Left kidney (tissue), 1 donor: ENCODE measurements at regions not wholly inside any gene's neighbourhood (a gene's known extent, or its start where the extent isn't known, plus 50 kb on each side); places are given as distances from the start of the nearest gene placed in this dataset.

Experiments
- DNase-seq: peaks from one replicate; pipeline ENCODE4 v3.0.0-alpha.2; 2013

DNA sequence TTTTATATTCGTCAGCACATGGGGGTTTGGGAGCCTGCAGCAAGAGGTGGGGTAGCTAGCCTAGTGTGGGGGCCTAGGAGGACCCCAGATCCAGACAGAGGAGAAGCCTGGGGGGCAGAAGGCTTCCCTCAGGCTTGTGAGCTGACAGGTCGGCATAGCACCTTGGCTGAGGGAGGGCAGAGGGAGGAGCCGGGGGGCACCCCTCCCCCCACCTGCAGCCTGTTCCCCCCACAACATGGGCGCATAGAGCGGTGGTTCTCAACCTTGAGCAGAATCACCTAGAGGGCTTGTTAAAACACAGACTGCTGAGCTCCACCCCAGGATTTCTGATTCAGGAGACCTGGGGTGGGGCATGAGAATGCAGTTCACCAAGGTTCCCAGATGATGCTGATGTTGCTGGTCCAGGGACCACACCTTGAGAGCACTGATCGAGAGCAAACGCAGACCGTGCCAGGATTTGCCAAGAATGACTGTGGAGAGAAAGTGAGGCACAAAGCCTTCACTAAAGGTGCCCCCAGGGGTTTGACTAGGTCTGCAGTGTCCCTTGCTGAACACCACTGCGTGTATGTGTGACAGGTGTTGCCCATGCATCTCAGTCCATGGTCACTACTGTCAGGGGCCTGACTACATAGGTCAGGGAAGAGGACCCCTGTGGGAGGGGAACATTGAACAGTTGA, 163.3 kb downstream of the MACROH2A1 start:
- DNase-seq: no peak

DNA sequence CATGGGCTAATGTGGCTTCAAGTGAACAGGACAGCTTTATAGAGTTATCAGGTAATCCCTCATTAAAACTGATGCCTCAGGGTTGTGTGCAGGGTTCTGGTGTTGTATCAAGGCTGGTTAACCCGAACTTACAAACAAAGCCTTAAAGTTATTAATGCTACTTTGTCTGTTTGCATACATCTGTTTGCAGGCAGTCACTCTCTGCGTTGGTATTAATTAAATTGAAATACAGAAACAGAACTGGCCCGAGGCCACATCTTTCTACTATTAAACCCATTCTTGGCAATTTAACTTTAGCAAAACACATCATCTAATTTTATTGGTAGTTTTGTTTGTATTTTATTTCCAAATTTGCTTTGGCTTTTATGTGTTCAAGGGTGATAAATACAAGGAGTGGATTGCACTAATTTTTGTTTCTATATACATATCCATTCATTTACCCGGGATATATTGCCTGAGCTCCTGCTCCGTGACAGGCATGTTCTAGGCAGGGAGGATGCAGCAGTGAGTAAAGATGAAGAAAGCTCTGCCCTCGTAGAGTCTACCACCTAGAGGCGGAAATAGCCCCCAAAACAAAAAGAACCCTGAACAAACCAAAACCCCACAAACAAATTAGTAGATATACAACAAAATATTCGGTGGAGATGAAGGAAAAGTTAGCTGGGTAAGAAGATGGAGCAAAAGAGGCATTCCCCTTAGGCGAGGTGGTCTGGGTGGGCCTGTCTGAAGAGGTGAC, 164.2 kb downstream of the MACROH2A1 start:
- no peak for DNase-seq

DNA sequence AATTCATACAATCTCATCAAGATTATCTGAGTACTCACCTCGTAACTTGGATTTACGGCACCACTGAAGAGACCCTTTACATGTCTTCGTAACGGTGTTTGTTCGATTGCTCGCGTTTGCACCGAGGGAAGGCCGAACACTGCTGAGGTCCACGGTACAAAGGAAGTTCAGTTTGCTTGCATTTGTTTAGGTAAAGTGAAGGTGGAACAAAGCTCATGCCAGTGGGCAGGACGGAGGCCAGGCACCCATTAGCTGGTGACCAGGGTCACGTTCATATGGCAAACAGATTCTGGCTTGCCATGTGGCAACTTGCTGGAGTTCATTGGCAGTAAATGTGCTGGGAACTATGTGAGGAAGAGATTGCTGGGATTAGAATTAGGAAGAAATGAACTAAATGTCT, 164.8 kb downstream of the MACROH2A1 start:
- DNase-seq: no peak

DNA sequence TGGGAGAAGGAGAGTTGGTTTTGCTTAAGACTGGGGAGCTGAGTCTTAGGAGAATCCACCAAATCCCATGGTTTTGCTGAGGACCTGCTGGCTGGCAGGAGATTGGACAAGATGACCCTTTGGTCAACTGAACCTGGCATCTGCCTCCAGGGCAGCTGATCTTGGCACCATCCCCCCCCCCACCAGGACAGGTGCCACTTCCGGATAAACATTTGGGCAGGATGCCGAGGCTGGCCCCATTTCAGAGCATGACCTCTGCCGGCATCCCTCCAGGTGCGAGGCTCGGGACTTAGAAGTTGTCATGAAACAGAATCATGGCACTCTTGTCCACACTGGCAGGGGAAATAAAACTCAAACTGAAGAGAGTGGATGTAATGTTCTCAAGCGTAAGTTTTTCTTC, 165.6 kb downstream of the MACROH2A1 start:
- DNase-seq: no peak

DNA sequence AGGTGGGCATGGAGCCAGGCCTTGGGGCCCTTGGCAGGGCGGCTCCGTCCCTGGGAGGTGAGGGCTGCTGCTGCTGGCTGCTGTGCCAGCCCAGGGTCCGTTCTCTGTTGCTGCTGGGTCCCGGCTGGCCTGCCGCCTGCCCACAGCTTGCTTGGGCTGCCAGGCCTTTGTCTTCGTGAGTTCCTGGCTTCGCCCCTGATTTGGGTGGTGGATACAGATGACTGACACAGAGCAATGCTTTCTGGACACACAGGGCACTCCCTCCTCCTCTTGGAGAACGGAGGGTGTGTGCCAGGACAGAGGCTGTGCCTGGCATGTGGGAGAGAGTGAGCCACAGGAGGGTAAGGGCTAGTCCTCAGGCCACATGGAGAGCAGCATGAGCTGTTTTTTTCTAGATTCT, 166.1 kb downstream of the MACROH2A1 start:
- no peak for DNase-seq

DNA sequence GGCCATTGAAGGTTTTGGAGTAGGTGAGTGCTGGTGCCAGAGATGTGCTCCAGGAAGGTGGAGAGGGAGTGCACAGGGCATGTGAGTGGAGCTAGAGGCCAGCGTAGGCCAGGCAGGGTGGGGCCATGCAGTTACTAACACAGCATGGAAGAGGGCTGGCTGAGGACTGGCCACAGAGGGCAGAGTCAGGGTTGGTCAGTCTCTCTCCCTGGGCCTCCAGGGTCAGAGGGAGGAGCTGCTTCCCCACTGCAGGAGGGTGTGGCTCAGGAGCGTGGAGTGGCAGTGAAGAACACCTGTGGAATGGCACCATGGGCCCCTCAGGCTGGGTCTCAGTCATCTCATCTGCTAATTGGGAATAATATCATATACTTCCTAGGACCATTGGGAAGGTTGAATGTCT, 167.7 kb downstream of the MACROH2A1 start:
- DNase-seq: no peak

DNA sequence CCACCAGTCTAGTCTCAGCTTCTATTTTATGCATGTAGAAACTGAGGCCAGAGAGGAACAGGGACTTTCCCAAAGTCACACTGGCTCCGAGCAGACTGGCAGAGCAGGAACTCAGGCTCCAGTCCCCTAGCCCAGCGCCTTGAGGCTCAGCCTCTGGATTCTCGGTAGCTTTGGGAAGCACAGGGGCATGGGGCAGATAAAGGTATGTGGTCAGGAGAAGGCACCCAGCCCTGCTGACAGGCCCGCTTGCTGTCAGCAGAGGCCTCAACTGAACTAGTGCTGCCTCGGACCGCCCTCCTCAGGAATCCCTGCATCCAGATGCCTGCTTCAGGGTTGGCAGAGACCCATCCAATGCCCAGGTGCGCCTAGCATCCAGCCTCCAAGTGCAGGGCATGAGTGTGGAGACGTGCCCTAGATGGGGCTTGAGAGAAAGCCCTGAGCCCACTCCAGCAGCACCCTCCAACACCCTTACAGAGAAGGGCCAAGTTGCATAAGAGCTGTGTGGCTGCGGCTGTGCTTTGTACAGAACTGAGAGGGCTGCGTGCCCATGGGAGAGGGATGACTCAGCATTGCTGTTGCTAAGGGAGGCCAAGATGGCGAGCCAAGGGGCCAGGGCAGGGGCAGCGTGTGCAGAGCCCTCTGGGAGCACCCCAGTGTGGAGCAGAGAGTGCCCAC, 168.6 kb downstream of the MACROH2A1 start:
- DNase-seq: no peak

DNA sequence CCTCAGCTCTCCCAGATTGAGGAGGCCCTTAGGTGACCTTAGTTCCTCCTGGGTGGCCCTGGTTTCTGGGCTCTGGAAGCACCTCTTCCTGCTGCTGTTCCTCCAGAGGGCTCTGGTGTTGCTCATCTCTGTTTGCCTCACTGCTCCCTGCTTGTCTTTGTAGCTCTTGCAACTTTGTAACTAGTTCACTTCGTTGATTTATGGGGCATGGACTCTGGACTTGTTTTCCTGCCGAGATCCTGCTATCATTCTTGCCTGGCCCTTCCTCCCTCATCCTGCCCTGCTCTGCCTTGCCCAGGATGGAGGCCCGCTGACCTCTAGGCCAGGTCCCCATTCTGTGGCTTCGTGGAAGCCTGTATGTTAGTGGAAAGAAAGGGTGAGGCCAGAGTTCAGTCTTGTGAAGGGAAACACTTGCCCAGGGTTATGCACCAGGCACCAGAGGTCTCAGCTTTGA, 169.3 kb downstream of the MACROH2A1 start:
- DNase-seq: no peak

DNA sequence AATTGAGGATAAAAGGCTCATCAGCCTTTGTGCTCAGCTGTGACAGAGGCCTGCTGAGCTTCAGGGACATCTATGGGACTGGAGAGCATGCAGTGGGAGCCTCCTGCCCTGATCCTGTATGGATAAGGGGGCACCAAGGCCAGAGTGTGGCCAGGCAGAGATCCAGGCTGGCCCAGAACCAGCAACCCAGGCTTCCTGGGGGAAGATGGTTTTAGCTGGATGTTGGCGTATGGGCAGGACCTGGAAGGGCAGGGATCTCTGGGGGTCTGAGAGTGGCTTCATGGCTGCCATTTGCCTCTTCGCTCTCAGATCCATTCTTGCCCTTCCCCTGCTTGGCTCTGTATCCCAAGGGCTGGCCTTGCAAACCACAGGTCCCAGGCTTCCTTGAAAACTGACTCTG, 169.9 kb downstream of the MACROH2A1 start:
- DNase-seq: no peak

DNA sequence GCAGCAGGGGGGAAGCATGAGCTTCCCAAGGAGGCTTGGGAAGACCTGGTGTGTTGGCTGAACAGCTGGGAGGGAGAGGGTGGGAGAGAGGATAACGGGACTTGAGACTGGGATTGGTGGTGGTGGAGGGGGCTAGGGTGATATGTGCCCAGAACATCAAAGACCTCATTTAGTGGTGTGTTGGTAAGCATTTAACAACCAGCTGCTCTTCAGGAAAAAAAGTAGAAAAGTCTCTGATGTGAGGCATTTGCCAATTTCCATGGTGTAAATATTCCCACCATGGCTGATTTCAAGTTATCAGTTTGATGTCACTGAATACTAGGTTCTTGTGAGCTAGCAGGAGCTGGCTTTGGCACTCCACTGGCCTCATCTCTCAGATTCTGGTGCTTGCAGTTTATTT, 170.8 kb downstream of the MACROH2A1 start:
- no peak for DNase-seq

DNA sequence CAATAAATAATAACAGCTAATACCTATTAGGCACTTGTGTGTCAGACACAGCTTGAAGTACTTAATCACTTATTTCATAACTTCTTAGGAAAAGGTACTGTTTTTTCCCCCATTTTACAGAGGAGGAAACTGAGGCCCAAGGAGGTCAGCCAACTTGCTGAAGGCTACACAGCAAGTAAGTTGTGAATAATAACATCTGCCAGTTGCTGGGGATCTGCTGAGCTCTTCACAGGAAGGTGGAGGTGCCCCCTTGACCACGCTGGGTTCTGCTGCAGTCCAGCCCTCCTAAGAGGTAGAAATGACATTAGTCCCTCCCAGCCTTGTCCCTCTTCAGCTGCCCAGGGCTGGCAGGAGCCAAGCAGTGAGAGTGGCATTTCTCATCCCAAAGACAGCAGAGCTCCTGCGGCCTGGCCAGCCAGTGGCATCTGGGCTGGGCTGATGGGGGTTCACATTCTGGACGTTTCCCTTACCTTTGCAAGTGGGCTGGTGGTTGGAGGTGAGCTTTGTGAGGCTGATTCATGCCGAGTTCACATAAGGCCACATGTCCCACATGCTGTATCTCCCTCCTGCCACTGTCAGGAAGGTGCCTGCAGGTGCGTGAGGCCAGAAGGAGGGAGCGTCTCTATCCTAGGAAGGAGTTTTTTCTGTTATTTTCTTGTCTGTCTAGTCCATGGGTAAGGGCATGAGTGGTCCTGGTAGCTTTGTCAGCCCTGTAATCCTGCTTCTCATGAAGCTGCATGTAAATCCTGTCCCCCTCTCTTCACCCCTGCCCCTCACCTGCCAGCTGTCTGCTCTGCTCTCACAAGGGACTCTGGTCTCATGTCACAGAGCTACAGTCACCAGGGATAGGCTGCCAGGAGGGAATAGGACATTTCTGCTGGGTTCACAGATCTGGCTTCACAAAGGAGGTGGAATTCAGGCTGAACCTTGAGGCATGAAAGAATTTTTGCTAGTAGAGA, 171.7 kb downstream of the MACROH2A1 start:
- no peak for DNase-seq

DNA sequence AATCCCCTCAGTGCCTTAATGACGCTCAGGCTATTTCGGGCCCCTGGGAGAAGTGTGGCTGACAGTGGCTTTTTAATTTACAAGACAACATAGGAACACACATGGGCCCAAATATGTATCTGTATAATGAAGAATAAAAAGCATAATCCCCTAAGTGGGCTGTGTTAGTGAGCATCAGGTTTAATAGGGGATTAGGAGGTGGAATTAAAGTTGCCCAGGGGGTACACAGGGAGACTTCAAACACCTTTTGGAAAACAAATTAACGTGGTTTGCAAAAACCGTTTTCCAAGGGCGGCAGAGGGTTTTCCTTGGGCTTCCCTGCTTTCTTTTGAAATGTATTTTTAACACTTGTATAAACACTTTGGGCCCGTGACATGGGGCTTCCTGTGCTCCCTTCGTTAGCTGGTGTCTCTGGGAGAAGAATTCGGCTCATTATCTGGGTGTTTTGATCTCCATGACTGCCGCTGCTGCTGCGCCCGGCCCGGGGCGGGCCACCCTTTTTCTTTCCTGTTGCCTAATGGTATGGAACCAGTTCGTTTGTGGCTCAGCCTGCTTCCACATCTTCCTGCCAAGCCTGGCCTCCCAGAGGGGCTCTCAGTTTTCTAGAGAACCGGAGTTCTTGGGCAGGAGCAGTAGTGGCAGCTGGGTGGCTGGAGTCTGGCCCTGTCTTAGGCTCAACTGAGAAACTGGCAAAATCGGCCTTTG, 173.0 kb downstream of the MACROH2A1 start:
- no peak for DNase-seq

DNA sequence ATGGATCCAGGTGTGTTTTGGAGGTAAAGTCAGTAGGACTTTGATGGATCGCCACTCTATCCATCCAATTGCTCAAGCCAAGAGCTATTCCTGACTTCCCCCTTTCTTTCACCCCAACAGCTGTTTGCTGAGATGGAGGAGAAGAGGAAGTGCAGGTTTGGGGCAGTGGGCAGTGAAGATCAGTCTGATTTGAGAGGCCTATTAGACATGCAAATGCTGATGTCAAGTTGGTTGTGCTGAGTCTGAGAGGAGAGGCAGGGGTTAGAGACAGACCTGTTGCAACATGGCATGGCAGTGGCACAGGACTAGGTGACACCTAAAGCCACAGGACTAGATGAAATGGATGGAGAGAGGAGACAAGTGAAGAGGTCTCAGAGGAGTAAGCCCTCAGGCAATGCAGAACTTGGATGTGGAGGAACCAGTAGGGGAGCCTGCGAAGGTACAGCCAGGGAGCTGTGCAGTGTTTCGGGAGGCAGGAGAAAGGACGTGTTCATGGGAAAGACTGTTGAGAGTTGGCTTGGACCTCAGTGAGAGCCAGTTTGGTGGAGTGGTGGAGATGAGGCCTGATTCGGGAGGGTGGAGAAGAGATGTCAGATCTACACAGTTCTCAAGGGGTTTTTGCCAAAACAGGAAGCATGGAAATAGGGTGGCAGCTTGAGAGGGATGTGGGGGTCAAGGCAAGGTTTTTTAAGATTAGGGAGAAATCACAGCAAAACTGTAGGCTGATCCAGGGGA, 175.0 kb downstream of the MACROH2A1 start:
- no peak for DNase-seq

DNA sequence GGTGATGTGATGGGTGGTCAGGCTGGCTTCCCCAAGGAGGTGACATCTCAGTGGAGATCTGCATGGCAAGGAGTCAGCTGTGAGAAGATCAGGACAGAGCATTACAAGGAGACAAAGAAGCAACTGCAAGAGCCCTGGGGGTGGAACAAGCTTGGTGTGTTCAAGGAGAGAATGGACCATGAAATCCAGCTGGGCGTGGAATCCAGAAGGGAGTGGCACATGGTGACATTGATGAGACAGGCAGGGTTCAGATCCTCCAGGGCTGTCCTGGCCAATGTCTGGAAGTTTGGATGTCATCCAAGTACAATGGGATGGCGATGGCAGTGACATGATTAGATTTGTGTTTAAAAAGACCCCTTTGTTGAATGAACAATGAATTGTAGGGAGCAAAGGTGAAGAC, 175.6 kb downstream of the MACROH2A1 start:
- DNase-seq: no peak

DNA sequence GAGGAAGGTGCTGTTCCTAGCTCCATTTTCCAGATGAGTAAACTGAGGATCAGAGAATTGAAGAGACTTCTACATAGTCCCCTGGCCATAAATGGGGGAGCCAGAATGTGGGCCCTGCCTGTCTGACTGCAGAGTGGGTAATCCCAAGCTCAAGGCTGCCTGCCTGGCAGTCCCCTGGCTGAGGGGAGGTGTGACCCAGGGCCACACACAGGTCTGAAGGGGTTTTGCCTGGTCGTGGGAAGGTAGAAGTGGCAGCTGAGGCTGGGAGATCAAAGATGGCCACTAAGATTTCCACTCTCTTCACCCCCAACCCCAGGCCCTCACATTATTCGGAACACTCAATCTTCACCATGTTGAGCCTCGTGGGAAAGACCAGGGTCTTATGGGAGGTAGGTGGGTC, 176.3 kb downstream of the MACROH2A1 start:
- no peak for DNase-seq

DNA sequence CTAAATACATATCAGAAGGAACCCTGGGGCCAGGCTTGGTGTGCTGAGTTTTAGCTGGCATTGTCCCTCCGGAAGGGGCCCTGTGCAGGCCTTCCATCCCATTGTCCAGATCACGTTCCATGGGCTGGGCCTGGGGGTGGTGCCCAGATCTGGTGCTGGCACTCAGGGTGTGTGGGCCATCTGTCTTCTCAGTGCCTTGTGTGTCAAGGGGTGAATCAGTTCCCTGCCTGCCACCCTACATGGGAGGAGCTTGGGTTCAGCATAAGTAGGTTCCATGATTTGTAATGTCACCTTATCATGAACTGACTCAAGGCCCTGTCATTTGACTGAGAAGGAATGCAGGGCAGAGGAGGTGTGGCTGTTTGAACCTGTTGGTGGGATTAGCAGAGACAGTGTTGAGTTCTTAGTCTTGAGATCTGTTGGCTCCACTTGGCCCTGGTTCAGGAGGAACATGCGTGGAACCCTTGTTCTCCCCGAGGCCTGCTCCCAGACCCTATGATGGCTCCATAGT, 176.8 kb downstream of the MACROH2A1 start:
- DNase-seq: no peak

DNA sequence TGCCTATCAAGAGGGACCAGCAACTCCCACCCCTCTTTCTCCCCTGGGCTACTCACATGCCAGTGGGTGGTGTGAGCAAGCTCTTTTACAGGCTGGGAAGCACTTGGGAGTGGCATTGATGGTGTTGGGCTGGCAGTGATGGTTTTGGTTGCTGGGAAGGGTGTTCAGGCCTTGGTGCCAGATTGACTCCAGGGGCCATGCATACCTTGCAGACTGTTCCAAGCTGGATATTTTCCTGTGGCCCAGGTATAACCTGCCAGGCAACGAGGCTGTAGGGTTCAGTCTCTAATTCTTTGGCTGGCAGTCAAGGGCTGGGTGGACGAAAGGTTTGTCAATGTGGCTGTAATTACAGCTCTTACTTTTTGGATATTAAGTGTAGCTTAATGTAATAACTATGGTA, 177.3 kb downstream of the MACROH2A1 start:
- no peak for DNase-seq

DNA sequence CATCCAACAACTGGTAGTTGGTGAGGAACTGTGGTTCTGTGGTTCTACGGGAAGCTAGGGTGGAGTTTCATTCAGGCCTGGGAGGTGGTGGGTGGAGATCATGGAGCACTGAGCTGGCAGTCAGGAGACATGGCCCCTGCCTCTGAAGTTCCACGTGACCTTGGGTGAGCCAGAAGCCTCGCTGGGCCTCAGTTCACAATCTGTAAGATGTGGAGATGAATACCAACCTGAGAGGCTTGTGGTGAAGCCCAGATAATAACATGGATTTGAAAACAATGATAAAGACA, 177.9 kb downstream of the MACROH2A1 start:
- DNase-seq: no peak

DNA sequence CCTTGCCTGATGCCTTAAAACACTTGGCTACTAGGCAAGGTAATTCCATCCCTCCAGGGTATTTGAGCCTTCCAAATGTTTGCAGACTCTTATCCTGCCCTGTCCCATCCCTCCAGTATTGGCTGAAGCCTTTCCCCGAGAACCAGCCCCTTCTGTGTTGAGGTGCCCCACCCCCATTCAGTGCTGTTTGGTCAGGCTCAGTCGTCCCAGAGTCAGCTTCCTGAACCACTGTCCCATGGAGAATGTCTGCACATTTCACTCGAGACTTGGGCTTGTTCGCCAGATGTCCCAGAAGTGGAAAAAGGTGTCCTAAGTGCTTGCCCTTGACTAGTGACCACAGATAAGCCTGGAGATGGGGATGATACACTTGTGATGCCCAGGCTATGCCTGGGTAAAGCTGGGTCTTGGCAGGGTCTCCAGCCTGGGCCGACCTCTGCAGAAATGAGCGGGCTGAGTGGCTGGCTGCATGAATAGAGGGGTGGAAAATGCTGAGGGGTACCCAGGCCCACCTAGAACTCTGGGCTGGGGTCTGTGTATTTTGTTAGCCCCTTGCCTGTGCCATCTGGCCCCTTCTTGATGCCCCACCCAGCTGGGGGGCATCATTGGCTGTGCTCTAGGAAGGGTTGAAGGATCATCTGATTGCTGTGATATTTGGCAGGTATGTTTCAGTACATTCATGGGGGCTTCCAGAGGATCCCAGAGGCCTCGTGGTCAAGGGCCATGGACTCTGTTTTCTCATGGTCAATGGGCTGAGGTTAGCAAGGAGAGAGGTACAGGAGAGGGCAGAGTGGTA, 178.4 kb downstream of the MACROH2A1 start:
- DNase-seq: no peak

DNA sequence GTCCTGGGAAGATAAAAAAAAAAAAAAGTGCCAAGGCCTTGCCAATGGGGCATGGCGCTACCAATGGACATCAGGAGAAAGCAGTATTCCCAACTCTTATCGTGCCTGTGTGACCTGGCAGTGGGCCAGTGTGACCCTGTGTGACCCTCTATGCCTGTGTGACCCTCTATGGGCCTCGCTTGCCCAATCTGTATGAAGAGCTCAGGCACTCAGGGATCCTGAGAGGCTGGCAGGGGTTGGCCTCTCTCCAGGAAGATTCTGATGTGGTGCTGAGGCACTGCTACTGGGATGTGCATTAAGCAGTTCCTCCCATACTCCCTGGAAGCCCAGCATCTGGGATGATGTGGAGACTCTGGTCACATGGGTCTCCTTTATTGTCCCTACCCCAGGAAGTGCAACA, 179.2 kb downstream of the MACROH2A1 start:
- DNase-seq: no peak
